GM12892 (cell line): ENCODE measurements at regions not wholly inside any gene's neighbourhood (a gene's known extent, or its start where the extent isn't known, plus 50 kb on each side); places are given as distances from the start of the nearest gene placed in this dataset.

Source experiments
- POLR2A ChIP-seq: IDR thresholded peaks from 2 replicates; pipeline ENCODE4 v1.6.1; 2011; ENCODE audit warnings: low read depth, low read length, control low read depth
- POLR2AphosphoS5 ChIP-seq: IDR thresholded peaks from 2 replicates; pipeline ENCODE4 v1.6.1; 2011; ENCODE audit warnings: low read depth, low read length, control low read depth
- TAF1 ChIP-seq: IDR thresholded peaks from 2 replicates; pipeline ENCODE4 v1.6.1; 2011; ENCODE audit warnings: low read depth, mild to moderate bottlenecking, control low read depth, low read length, borderline replicate concordance

GRCh38 chr11:131077340-131077739 lies 161.1 kb upstream of the SNX19 start:
- TF ChIP-seq POLR2A (no peak), POLR2AphosphoS5 (no peak), TAF1 (no peak)
